HEK293 (cell line): ENCODE measurements at regions not wholly inside any gene's neighbourhood (a gene's known extent, or its start where the extent isn't known, plus 50 kb on each side); places are given as distances from the start of the nearest gene placed in this dataset.

Experiments used
- CTCF ChIA-PET: fragments of 350-600 bp; formaldehyde crosslinking; extraction: SDS; loops from one replicate; lab custom pipeline; 2021; ENCODE audit warnings: antibody characterized with exemption; lab: Yijun Ruan, JAX
- POLR2A ChIA-PET: fragments of 300-600 bp; formaldehyde crosslinking; extraction: SDS; loops from one replicate; lab custom pipeline; 2020; ENCODE audit warnings: antibody characterized with exemption, inconsistent platforms; lab: Yijun Ruan, JAX
- H3K27ac ChIP-seq: fragments of 200-500 bp; sonication (Bioruptor generic); 2 replicates; pipeline ENCODE4 v1.5.1; 2014; ENCODE audit warnings: low read depth, low read length, control low read depth, inconsistent platforms; ENCODE audit errors: extremely low read depth
- H3K36me3 ChIP-seq, 2 experiments: fragments of 200-500 bp in 1 of 2; sonication (Bioruptor generic) in 1 of 2; 1 replicate in 1 of 2; 2 replicates in 1 of 2; pipeline ENCODE4 v1.5.1; 2014 to 2017; ENCODE audit warnings: inconsistent platforms in 2 of 2, low read length in 2 of 2; ENCODE audit not compliant: control insufficient read depth in 2 of 2, insufficient read depth in 1 of 2
- H3K4me1 ChIP-seq: fragments of 200-500 bp; sonication (Bioruptor generic); 2 replicates; pipeline ENCODE4 v1.5.1; 2014; ENCODE audit warnings: mild to moderate bottlenecking, low read length, inconsistent platforms; ENCODE audit not compliant: control insufficient read depth, insufficient read depth
- H3K4me3 ChIP-seq: 2 replicates; pipeline ENCODE4 v1.5.1; 2011; ENCODE audit warnings: low read depth, mild to moderate bottlenecking, control low read depth, low read length, moderate library complexity
- H3K9me3 ChIP-seq: fragments of 200-500 bp; sonication (Bioruptor generic); 2 replicates; pipeline ENCODE4 v1.5.1; 2014; ENCODE audit warnings: low read depth, low read length, inconsistent platforms; ENCODE audit not compliant: control insufficient read depth, insufficient read depth
- KLF17 ChIP-seq: fragments of 450-650 bp; formaldehyde crosslinking; IDR thresholded peaks from 2 replicates; pipeline ENCODE4 v1.5.1; 2016; ENCODE audit warnings: missing biosample characterization, missing genetic modification characterization
- KLF9 ChIP-seq: fragments of 450-650 bp; formaldehyde crosslinking; IDR thresholded peaks from 2 replicates; pipeline ENCODE4 v1.5.1; 2016; ENCODE audit warnings: missing biosample characterization, missing genetic modification characterization, low read depth
- MYNN ChIP-seq: fragments of 450-650 bp; formaldehyde crosslinking; IDR thresholded peaks from 2 replicates; pipeline ENCODE4 v1.5.1; 2016; ENCODE audit warnings: missing biosample characterization, missing genetic modification characterization, borderline replicate concordance
- SALL2 ChIP-seq: fragments of 450-650 bp; formaldehyde crosslinking; IDR thresholded peaks from 2 replicates; pipeline ENCODE4 v1.5.0; 2017; ENCODE audit warnings: missing biosample characterization, mild to moderate bottlenecking, missing genetic modification characterization, borderline replicate concordance
- ZIC2 ChIP-seq: fragments of 450-650 bp; formaldehyde crosslinking; IDR thresholded peaks from 2 replicates; pipeline ENCODE4 v1.5.1; 2016; ENCODE audit warnings: missing biosample characterization, missing genetic modification characterization
- ZNF148 ChIP-seq: fragments of 450-650 bp; formaldehyde crosslinking; IDR thresholded peaks from 2 replicates; pipeline ENCODE4 v1.5.0; 2017; ENCODE audit warnings: missing biosample characterization, missing genetic modification characterization, borderline replicate concordance
- ZNF214 ChIP-seq: fragments of 450-650 bp; formaldehyde crosslinking; IDR thresholded peaks from 2 replicates; pipeline ENCODE4 v1.5.1; 2017; ENCODE audit warnings: missing biosample characterization, mild to moderate bottlenecking, missing genetic modification characterization, borderline replicate concordance
- ZNF274 ChIP-seq, 2 experiments: fragments of 200-500 bp in 1 of 2; fragments of 450-650 bp in 1 of 2; sonication (Bioruptor generic) in 1 of 2; formaldehyde crosslinking in 1 of 2; IDR thresholded peaks; 2 replicates each; pipeline versions ENCODE4 v1.5.1 to v1.6.1; 2014 to 2016; ENCODE audit warnings: borderline replicate concordance in 1 of 2, inconsistent platforms in 1 of 2, low read length in 1 of 2, missing biosample characterization in 1 of 2, missing genetic modification characterization in 1 of 2
- ZNF501 ChIP-seq: fragments of 450-650 bp; formaldehyde crosslinking; IDR thresholded peaks from 2 replicates; pipeline ENCODE4 v1.5.1; 2016; ENCODE audit warnings: missing biosample characterization, missing genetic modification characterization
- ZNF544 ChIP-seq: fragments of 450-650 bp; formaldehyde crosslinking; IDR thresholded peaks from 2 replicates; pipeline ENCODE4 v1.5.0; 2017; ENCODE audit warnings: missing biosample characterization, missing genetic modification characterization
- ZNF561 ChIP-seq: fragments of 450-650 bp; IDR thresholded peaks from 2 replicates; pipeline ENCODE4 v1.5.1; 2018; ENCODE audit warnings: missing biosample characterization, missing genetic modification characterization, borderline replicate concordance
- ZNF654 ChIP-seq: fragments of 450-650 bp; formaldehyde crosslinking; IDR thresholded peaks from 2 replicates; pipeline ENCODE4 v1.5.1; 2016; ENCODE audit warnings: low read depth, missing biosample characterization, missing genetic modification characterization
- ZNF670 ChIP-seq: fragments of 450-650 bp; formaldehyde crosslinking; IDR thresholded peaks from 2 replicates; pipeline ENCODE4 v1.5.1; 2016; ENCODE audit warnings: missing biosample characterization, missing genetic modification characterization, low read depth
- ZNF704 ChIP-seq: fragments of 450-650 bp; formaldehyde crosslinking; IDR thresholded peaks from 2 replicates; pipeline ENCODE4 v1.5.1; 2016; ENCODE audit warnings: missing biosample characterization, missing genetic modification characterization
- ZNF747 ChIP-seq: fragments of 450-650 bp; formaldehyde crosslinking; IDR thresholded peaks from 2 replicates; pipeline ENCODE4 v1.5.1; 2016; ENCODE audit warnings: missing biosample characterization, missing genetic modification characterization
- ZNF768 ChIP-seq: fragments of 450-650 bp; formaldehyde crosslinking; IDR thresholded peaks from 2 replicates; pipeline ENCODE4 v1.5.1; 2018; ENCODE audit warnings: missing biosample characterization, mild to moderate bottlenecking, missing genetic modification characterization
- ZNF777 ChIP-seq: fragments of 450-650 bp; formaldehyde crosslinking; IDR thresholded peaks from 2 replicates; pipeline ENCODE4 v1.5.1; 2017; ENCODE audit warnings: missing biosample characterization, missing genetic modification characterization, borderline replicate concordance
- ZSCAN23 ChIP-seq: fragments of 450-650 bp; formaldehyde crosslinking; IDR thresholded peaks from 2 replicates; pipeline ENCODE4 v1.5.1; 2016; ENCODE audit warnings: missing biosample characterization, missing genetic modification characterization
- TF ChIP-seq, protein P1 (sequence below): fragments of 450-650 bp; formaldehyde crosslinking; IDR thresholded peaks from 2 replicates; pipeline ENCODE4 v1.5.1; 2016; ENCODE audit warnings: missing biosample characterization, missing genetic modification characterization

- POLR2A ChIA-PET, result no interaction called here
- H3K4me1 ChIP-seq, result no peaks in the 10 kb centered on the region
- H3K4me3 ChIP-seq, result no peak overlapping the region
- H3K36me3 ChIP-seq, result no peaks in the 10 kb centered on the region
- CTCF ChIA-PET, result no interaction called here
- no peak overlapping the region for H3K27ac ChIP-seq
- TF ChIP-seq ZNF501 (no peak), ZNF777 (tag by site-specific recombination) (no peak), ZNF747 (tag by site-specific recombination) (no peak), ZSCAN23 (tag by site-specific recombination) (no peak), ZNF704 (tag by site-specific recombination) (no peak), ZNF214 (tag by site-specific recombination) (no peak), ZNF670 (tag by site-specific recombination) (no peak), ZNF768 (no peak), ZNF654 (no peak), MYNN (tag by site-specific recombination) (no peak), ZNF561 (tag by site-specific recombination) (no peak), KLF17 (tag by site-specific recombination) (no peak), ZNF544 (tag by site-specific recombination) (no peak), ZNF148 (tag by site-specific recombination) (no peak), SALL2 (tag by site-specific recombination) (no peak), KLF9 (tag by site-specific recombination) (no peak)
- TF ChIP-seq, protein P1, sequence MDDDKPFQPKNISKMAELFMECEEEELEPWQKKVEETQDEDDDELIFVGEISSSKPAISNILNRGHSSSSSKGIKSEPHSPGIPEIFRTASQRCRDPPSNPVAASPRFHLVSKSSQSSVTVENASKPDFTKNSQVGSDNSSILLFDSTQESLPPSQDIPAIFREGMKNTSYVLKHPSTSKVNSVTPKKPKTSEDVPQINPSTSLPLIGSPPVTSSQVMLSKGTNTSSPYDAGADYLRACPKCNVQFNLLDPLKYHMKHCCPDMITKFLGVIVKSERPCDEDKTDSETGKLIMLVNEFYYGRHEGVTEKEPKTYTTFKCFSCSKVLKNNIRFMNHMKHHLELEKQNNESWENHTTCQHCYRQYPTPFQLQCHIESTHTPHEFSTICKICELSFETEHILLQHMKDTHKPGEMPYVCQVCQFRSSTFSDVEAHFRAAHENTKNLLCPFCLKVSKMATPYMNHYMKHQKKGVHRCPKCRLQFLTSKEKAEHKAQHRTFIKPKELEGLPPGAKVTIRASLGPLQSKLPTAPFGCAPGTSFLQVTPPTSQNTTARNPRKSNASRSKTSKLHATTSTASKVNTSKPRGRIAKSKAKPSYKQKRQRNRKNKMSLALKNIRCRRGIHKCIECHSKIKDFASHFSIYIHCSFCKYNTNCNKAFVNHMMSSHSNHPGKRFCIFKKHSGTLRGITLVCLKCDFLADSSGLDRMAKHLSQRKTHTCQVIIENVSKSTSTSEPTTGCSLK (tag by site-specific recombination), result no peak
- H3K9me3 ChIP-seq, result no peaks in the 10 kb centered on the region
Measured at GRCh38 chrX:139448996-139449395, 81.5 kb upstream of the F9 start.

DNA sequence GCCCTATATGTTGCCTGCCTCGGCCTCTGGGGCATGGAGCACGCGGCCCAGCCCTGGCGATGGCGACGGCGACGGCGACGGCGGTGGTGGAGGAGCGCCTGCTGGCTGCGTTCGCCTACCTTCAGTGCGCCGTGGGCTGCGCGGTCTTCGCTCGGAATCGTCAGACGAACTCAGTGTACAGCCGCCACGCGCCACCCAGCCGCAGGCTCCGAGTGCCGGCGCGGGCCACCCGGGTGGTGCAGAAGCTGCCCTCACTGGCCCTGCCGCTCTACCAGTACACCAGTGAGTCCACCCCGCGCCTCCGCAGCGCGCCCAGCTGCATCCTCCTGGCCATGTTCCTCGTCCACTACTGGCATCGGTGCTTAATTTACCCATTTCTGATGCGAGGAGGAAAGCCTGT, 83.7 kb upstream of the F9 start:
- no peak for TF ChIP-seq ZNF274 (IDR thresholded peaks at IDR 0.05; ENCODE audit: low read length)
- TF ChIP-seq ZNF274 (tag by site-specific recombination; IDR thresholded peaks at IDR 0.05; ENCODE audit: borderline replicate concordance), result no peak
- TF ChIP-seq ZIC2 (tag by site-specific recombination), result no peak
- TF ChIP-seq, all 188 proteins: peak for 0
- H3K9me3 ChIP-seq, result no peaks in the 10 kb centered on the region
- no peaks in the 10 kb centered on the region for H3K4me1 ChIP-seq
- no peak overlapping the region for H3K4me3 ChIP-seq
- ChIA-PET POLR2A (no interaction called here), CTCF (no interaction called here)
- H3K36me3 ChIP-seq, result no peaks in the 10 kb centered on the region
- no peak overlapping the region for H3K27ac ChIP-seq
